H1 (cell line): ENCODE measurements at regions not wholly inside any gene's neighbourhood (a gene's known extent, or its start where the extent isn't known, plus 50 kb on each side); places are given as distances from the start of the nearest gene placed in this dataset.

ENCODE experiments used
- CTCF ChIA-PET: fragments of 300-600 bp; sonication (Branson Sonifier 250); formaldehyde crosslinking; loops from one replicate; lab custom pipeline; 2021; ENCODE audit not compliant: partially characterized antibody; lab: Charles Lee
- POLR2A ChIA-PET: fragments of 300-600 bp; sonication (Branson Sonifier 250); formaldehyde crosslinking; loops from one replicate; lab custom pipeline; 2021; ENCODE audit warnings: inconsistent platforms; ENCODE audit not compliant: partially characterized antibody; lab: Charles Lee
- DNase-seq, 2 experiments: peaks; one replicate each; pipeline versions ENCODE4 v3.0.0 to v3.0.0-alpha.2; 2010 to 2022; ENCODE audit warnings: low spot score in 2 of 2, low read depth in 1 of 2, mixed read lengths in 1 of 2
- FAIRE-seq: peaks from 2 replicates; lab custom pipeline; 2011; peaks lifted over from hg19 to GRCh38; lab: Jason Lieb, UNC
- H2AFZ ChIP-seq: 2 replicates; pipeline ENCODE4 v1.8.1; 2012; ENCODE audit warnings: low read length, inconsistent platforms
- H2AK5ac ChIP-seq: 2 replicates; pipeline ENCODE4 v1.6.1; 2013; ENCODE audit warnings: low read depth, low read length
- H2BK120ac ChIP-seq: replicated peaks from 2 replicates; pipeline ENCODE3; 2013; ENCODE audit warnings: low read depth, low read length, inconsistent platforms
- H2BK12ac ChIP-seq: 2 replicates; pipeline ENCODE4 v1.6.1; 2013; ENCODE audit warnings: low read depth, low read length
- H2BK15ac ChIP-seq: 2 replicates; pipeline ENCODE4 v1.6.1; 2013; ENCODE audit warnings: low read length
- H2BK20ac ChIP-seq: 2 replicates; pipeline ENCODE4 v1.6.1; 2013; ENCODE audit warnings: low read length
- H2BK5ac ChIP-seq: 2 replicates; pipeline ENCODE4 v1.6.1; 2013; ENCODE audit warnings: low read depth, low read length
- H3K14ac ChIP-seq: 2 replicates; pipeline ENCODE4 v1.6.1; 2013; ENCODE audit warnings: inconsistent platforms; ENCODE audit not compliant: insufficient read length
- H3K18ac ChIP-seq: 2 replicates; pipeline ENCODE4 v1.6.1; 2013; ENCODE audit warnings: low read length; ENCODE audit errors: extremely low read depth
- H3K23ac ChIP-seq: 2 replicates; pipeline ENCODE4 v1.6.1; 2013; ENCODE audit warnings: inconsistent platforms; ENCODE audit not compliant: insufficient read length
- H3K23me2 ChIP-seq: 2 replicates; pipeline ENCODE4 v1.6.1; 2013; ENCODE audit warnings: low read depth, low read length
- H3K27ac ChIP-seq: 2 replicates; pipeline ENCODE4 v1.6.1; 2011; ENCODE audit warnings: low read depth, low read length, inconsistent platforms
- H3K27me3 ChIP-seq, 4 experiments: replicated peaks in 1 of 4; 1 replicate in 1 of 4; 2 replicates in 3 of 4; pipeline versions ENCODE4 v1.6.1 to v1.8.1; 2011 to 2013; ENCODE audit warnings: low read length in 3 of 4, mild to moderate bottlenecking in 3 of 4, inconsistent platforms in 2 of 4, mixed read lengths in 2 of 4, moderate library complexity in 1 of 4; ENCODE audit not compliant: control insufficient read depth in 3 of 4, insufficient read depth in 3 of 4; ENCODE audit errors: extremely low read depth in 1 of 4
- H3K36me3 ChIP-seq, 4 experiments: 2 replicates each; pipeline versions ENCODE4 v1.6.1 to v1.8.1; 2011 to 2013; ENCODE audit warnings: mild to moderate bottlenecking in 4 of 4, low read length in 3 of 4, moderate library complexity in 2 of 4, control low read depth in 1 of 4, inconsistent platforms in 1 of 4; ENCODE audit not compliant: insufficient read depth in 4 of 4, control insufficient read depth in 2 of 4
- H3K4ac ChIP-seq: replicated peaks from 2 replicates; pipeline ENCODE3; 2013; ENCODE audit warnings: low read length, low read depth, mixed read lengths, inconsistent platforms; ENCODE audit not compliant: insufficient read length
- H3K4me1 ChIP-seq, 4 experiments: replicated peaks in 1 of 4; 1 replicate in 1 of 4; 2 replicates in 3 of 4; pipeline versions ENCODE4 v1.6.1 to v1.8.1; 2011 to 2013; ENCODE audit warnings: low read length in 3 of 4, inconsistent platforms in 2 of 4, mixed read lengths in 1 of 4; ENCODE audit not compliant: insufficient read depth in 4 of 4, control insufficient read depth in 3 of 4
- H3K4me2 ChIP-seq, 2 experiments: 2 replicates each; pipeline versions ENCODE4 v1.6.1 to v1.8.1; 2011 to 2013; ENCODE audit warnings: low read depth in 2 of 2, low read length in 2 of 2, control low read depth in 1 of 2, inconsistent platforms in 1 of 2, mild to moderate bottlenecking in 1 of 2; ENCODE audit not compliant: insufficient read depth in 1 of 2
- H3K4me3 ChIP-seq, 4 experiments: fragments of 200-600, 300-600 bp in 1 of 4; sonication (generic), shearing (Covaris generic), sonication (Bioruptor Twin) in 1 of 4; 2 replicates each; pipeline versions ENCODE4 v1.5.1 to v1.8.1; 2011 to 2016; ENCODE audit warnings: low read length in 4 of 4, low read depth in 3 of 4, control low read depth in 2 of 4, inconsistent platforms in 2 of 4, mild to moderate bottlenecking in 2 of 4, mixed read lengths in 1 of 4, moderate library complexity in 1 of 4; ENCODE audit not compliant: insufficient read depth in 2 of 4; ENCODE audit errors: extremely low read depth in 1 of 4
- H3K56ac ChIP-seq: replicated peaks from 2 replicates; pipeline ENCODE3; 2013; ENCODE audit warnings: low read depth, mild to moderate bottlenecking, mixed read lengths, low read length, inconsistent platforms; ENCODE audit not compliant: insufficient read length
- H3K79me1 ChIP-seq: 2 replicates; pipeline ENCODE4 v1.6.1; 2013; ENCODE audit warnings: low read depth, low read length, control low read depth
- H3K79me2 ChIP-seq, 2 experiments: 2 replicates each; pipeline versions ENCODE4 v1.6.1 to v1.8.1; 2012 to 2013; ENCODE audit warnings: low read length in 2 of 2, mild to moderate bottlenecking in 2 of 2, inconsistent platforms in 1 of 2; ENCODE audit not compliant: insufficient read depth in 2 of 2, control insufficient read depth in 1 of 2
- H3K9ac ChIP-seq, 4 experiments: replicated peaks in 1 of 4; 1 replicate in 1 of 4; 2 replicates in 3 of 4; pipeline versions ENCODE4 v1.6.1 to v1.8.1; 2011 to 2013; ENCODE audit warnings: low read depth in 3 of 4, low read length in 3 of 4, control low read depth in 2 of 4, mild to moderate bottlenecking in 2 of 4, moderate library complexity in 2 of 4, inconsistent platforms in 1 of 4; ENCODE audit errors: extremely low read depth in 1 of 4
- H3K9me3 ChIP-seq, 2 experiments: 2 replicates each; pipeline versions ENCODE4 v1.6.1 to v1.8.1; 2012 to 2013; ENCODE audit warnings: mild to moderate bottlenecking in 2 of 2, moderate library complexity in 2 of 2, control low read depth in 1 of 2, inconsistent platforms in 1 of 2, low read depth in 1 of 2, low read length in 1 of 2, mixed read lengths in 1 of 2; ENCODE audit not compliant: insufficient read depth in 2 of 2
- H4K20me1 ChIP-seq, 2 experiments: replicated peaks in 1 of 2; 2 replicates each; pipeline versions ENCODE3 to v1.8.1; 2011 to 2013; ENCODE audit warnings: inconsistent platforms in 2 of 2, low read length in 2 of 2, mild to moderate bottlenecking in 1 of 2; ENCODE audit not compliant: insufficient read depth in 2 of 2, control insufficient read depth in 1 of 2
- H4K5ac ChIP-seq: 2 replicates; pipeline ENCODE4 v1.6.1; 2013; ENCODE audit warnings: low read length, low read depth, mixed read lengths, inconsistent platforms; ENCODE audit not compliant: insufficient read length
- H4K8ac ChIP-seq: 2 replicates; pipeline ENCODE4 v1.8.0; 2013; ENCODE audit warnings: mild to moderate bottlenecking, moderate library complexity, low read length, inconsistent platforms; ENCODE audit not compliant: insufficient read depth; ENCODE audit errors: extremely low read depth
- H4K91ac ChIP-seq: replicated peaks from 2 replicates; pipeline ENCODE3; 2013; ENCODE audit warnings: low read length, mixed read lengths, inconsistent platforms; ENCODE audit not compliant: insufficient read length
- NRF1 ChIP-seq: IDR thresholded peaks from 2 replicates; pipeline ENCODE4 v1.6.1; 2011; ENCODE audit warnings: mild to moderate bottlenecking, low read depth, low read length, improper control_type of control experiment
- SIX5 ChIP-seq: IDR thresholded peaks from 2 replicates; pipeline ENCODE4 v1.6.1; 2011; ENCODE audit warnings: mild to moderate bottlenecking, low read depth, low read length
- SP2 ChIP-seq: IDR thresholded peaks from 2 replicates; pipeline ENCODE4 v1.6.1; 2012; ENCODE audit warnings: mild to moderate bottlenecking, low read length, inconsistent platforms
- TCF12 ChIP-seq: IDR thresholded peaks from 2 replicates; pipeline ENCODE4 v1.6.1; 2011; ENCODE audit warnings: low read depth, mild to moderate bottlenecking, low read length
- WGBS, 2 experiments: shearing (Covaris generic) in 1 of 2; methylation state at CpG; one replicate each; pipeline versions ENCODE4 v1.1.6 to v1.1.7; 2013 to 2015; ENCODE audit warnings: low lambda C conversion rate in 2 of 2, mixed read lengths in 2 of 2, inconsistent platforms in 1 of 2, low coverage in 1 of 2, missing lambda C conversion rate in 1 of 2; ENCODE audit not compliant: insufficient replicate concordance in 2 of 2, insufficient coverage in 1 of 2, insufficient read length in 1 of 2; ENCODE audit errors: extremely low coverage in 1 of 2, missing lambda C conversion rate in 1 of 2; 5-methylcytosine and 5-hydroxymethylcytosine counted together

DNA sequence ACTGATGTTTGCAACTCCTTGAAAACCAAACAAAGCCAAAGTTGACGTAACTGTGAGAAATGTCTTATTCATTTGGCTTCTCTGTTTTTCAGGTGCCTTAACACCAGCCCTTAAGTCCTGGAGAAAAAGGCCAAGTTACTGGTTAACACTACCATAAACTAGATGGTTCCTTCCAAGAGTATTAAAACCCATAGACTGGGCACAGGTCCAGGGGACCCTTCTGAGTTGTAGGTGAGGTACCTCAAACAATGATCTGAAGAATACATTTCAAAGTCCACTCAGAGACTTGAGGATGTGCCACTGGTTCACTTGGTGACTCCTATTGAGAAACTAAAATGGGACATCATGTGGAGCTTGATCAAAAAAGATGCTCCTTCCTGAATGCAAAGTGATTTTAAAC lies 87.0 kb downstream of the NKX6-1 start:
- Histone ChIP-seq H3K4ac (no peak overlapping the region), H2BK120ac (no peak overlapping the region), H3K79me1 (no peaks in the 10 kb centered on the region), H2AK5ac (no peak overlapping the region), H2BK15ac (no peak overlapping the region), H4K20me1 (no peaks in the 10 kb centered on the region), H3K36me3 (no peaks in the 10 kb centered on the region), H3K79me2 (no peaks in the 10 kb centered on the region), H3K23me2 (no peaks in the 10 kb centered on the region), H3K56ac (no peak overlapping the region), H4K91ac (no peak overlapping the region), H4K8ac (no peak overlapping the region), H3K9me3 (no peaks in the 10 kb centered on the region), H4K5ac (no peak overlapping the region), H3K4me2 (no peak overlapping the region), H3K4me1 (no peaks in the 10 kb centered on the region), H3K27ac (no peak overlapping the region), H3K27me3 (no peaks in the 10 kb centered on the region), H3K14ac (no peak overlapping the region), H3K23ac (no peak overlapping the region), H3K4me3 (no peak overlapping the region), H2BK20ac (no peak overlapping the region), H2BK12ac (no peak overlapping the region), H2AFZ (no peak overlapping the region), H2BK5ac (no peak overlapping the region), H3K9ac (no peak overlapping the region), H3K18ac (no peak overlapping the region)
- FAIRE-seq = no peak
- DNase-seq = no peak
- TF ChIP-seq SP2 (no peak), SIX5 (no peak), TCF12 (no peak), NRF1 (no peak)
- CTCF ChIA-PET = no interaction called here
- WGBS, 2 experiments = 92% methylated on average over 1 of the region's 1 CpG; no CpG with 5 or more reads in 1 of the 2 experiments
- POLR2A ChIA-PET = no interaction called here
